Brain microvascular endothelial cell (primary cell): ENCODE measurements at regions not wholly inside any gene's neighbourhood (a gene's known extent, or its start where the extent isn't known, plus 50 kb on each side); places are given as distances from the start of the nearest gene placed in this dataset.
"Not testable (repeated sequence)": the region's sequence is repeated elsewhere in the genome, so short reads cannot be mapped to it uniquely, and the experiment has no call there.

Source experiments
- DNase-seq: peaks from one replicate; pipeline ENCODE4 v3.0.0-alpha.2; 2020
- H3K27ac ChIP-seq: fragments of 250-450 bp; sonication (Bioruptor Pico); 2 replicates; pipeline ENCODE4 v1.5.1; 2020; ENCODE audit warnings: mild to moderate bottlenecking, moderate library complexity
- H3K27me3 ChIP-seq: fragments of 250-450 bp; sonication (Bioruptor Pico); replicated peaks from 2 replicates; pipeline ENCODE4 v1.5.1; 2020; ENCODE audit warnings: mild to moderate bottlenecking
- H3K36me3 ChIP-seq: fragments of 250-450 bp; sonication (Bioruptor Pico); replicated peaks from 2 replicates; pipeline ENCODE4 v1.5.1; 2020; ENCODE audit warnings: mild to moderate bottlenecking
- H3K4me3 ChIP-seq: 2 replicates; pipeline ENCODE4 v1.5.1; 2011; ENCODE audit warnings: low read depth, mild to moderate bottlenecking, control low read depth, low read length, moderate library complexity
- CTCF ChIP-seq: IDR thresholded peaks from 2 replicates; pipeline ENCODE4 v1.5.1; 2011; ENCODE audit warnings: low read depth, mild to moderate bottlenecking, moderate library complexity, low read length, control low read depth, inconsistent platforms; ENCODE audit errors: missing control alignments
- in situ Hi-C: cut with HindIII; loops from 2 replicates; pipeline ENCODE4 v1.10.0; 2017; ENCODE audit warnings: low sequenced_read_pairs, low pct_ligation_motif_present

DNA sequence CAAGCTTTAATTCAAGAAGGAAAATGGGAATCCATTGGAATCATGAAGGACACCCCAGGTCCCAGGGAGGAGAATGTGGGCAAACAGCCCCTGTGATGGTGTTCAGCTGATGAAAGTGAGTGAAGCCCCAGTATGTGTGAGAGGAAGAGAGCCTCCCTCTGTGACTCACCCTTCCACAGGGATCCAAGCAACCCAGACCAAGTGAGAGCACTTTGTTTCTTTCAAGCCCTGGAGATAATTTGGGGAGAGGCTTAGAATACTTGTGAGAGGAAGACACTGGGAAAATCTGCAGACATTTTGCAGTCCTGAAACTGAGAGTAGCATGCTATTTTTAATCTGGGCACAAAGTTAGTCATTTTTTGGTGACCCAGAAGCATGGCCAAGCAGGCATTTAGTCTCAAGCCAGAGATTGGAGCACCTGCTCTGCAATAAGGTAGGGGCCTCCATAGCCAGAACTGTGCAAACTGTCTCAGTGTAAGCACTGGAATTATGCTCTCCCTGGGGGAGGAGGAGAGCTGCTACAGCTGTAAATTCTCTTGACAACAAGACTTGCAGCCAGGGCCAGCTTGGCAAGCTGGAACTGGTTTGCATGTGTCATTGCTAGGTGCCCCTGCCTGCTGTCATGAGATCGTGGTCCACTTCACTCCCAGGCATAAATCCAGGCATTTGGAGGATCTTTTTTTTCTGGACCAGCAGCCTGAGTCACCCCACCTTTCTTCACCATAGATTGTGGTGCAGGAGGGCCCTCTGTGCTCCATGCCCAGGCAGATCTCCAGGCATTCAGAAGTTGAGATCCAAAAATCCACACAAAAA lies 537.8 kb upstream of the DPPA4 start:
- Histone ChIP-seq H3K27ac (no peak overlapping the region), H3K4me3 (no peak overlapping the region), H3K36me3 (no peaks in the 10 kb centered on the region), H3K27me3 (no peaks in the 10 kb centered on the region)
- in situ Hi-C loops, result no loop called here
- no peak for TF ChIP-seq CTCF
- no peak for DNase-seq

- H3K27ac ChIP-seq, H3K4me3 ChIP-seq, in situ Hi-C loops, H3K27me3 ChIP-seq, H3K36me3 ChIP-seq: not testable (repeated sequence)
- DNase-seq, result peak; percentile 7
Observed at GRCh38 chr3:109877616-109878015, 540.3 kb upstream of the DPPA4 start.

GRCh38 chr3:109882144-109882543 lies 544.8 kb upstream of the DPPA4 start:
- DNase-seq, result no peak
- Histone ChIP-seq H3K27me3 (no peaks in the 10 kb centered on the region), H3K36me3 (no peaks in the 10 kb centered on the region), H3K4me3 (no peak overlapping the region), H3K27ac (no peak overlapping the region)
- in situ Hi-C loops, result no loop called here
- no peak for TF ChIP-seq CTCF

DNA sequence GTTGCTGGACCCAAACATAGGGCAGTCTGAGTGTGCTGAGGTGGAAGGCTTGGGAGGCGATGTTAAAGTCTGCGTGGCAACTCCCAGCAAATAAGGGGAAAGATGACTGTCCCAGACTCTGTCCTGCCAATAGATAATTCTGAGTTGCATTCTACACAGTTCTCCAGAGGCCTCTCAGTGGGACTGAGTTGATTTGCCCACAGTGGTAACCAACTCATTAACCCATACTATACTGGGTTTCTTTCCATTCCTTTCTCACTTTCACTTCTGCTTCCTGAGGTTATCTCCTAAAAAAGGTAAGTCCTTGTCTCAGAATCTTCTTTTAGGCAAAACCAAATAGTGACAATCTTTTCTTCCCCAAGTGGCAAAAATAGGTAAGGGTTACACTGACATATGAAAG lies 549.9 kb upstream of the DPPA4 start:
- no peak for TF ChIP-seq CTCF
- no peak for DNase-seq
- in situ Hi-C loops, result no loop called here

DNA sequence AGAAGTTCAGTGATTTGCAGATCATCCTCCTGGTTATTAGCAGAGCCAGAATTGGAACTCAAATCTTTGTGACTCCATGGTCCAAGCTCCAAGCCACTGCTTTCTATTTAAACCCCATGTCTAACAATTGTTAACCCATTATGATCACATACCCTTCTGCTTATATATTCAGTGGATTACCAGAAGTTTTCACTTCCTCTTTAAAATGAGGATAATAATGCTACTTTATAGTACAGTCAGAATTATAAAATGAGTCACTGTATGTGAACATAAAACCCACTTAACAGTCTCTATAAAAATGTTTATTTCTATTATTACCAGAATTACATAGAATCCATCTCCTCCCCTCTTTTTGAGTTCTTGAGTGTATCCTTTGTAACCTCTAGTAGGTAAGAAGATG lies 550.7 kb upstream of the DPPA4 start:
- Histone ChIP-seq H3K36me3 (no peaks in the 10 kb centered on the region), H3K4me3 (no peak overlapping the region), H3K27me3 (no peaks in the 10 kb centered on the region), H3K27ac (no peak overlapping the region)
- no peak for TF ChIP-seq CTCF
- DNase-seq, result no peak
- in situ Hi-C loops, result no loop called here

More for the DNA sequence above, 549.9 kb upstream of the DPPA4 start:
- no peaks in the 10 kb centered on the region for H3K27me3 ChIP-seq
- no peak overlapping the region for H3K27ac ChIP-seq
- H3K4me3 ChIP-seq, result no peak overlapping the region
- no peaks in the 10 kb centered on the region for H3K36me3 ChIP-seq

GRCh38 chr3:109897734-109898133 lies 560.4 kb upstream of the DPPA4 start:
- DNase-seq, result no peak
- H3K4me3 ChIP-seq, result no peak overlapping the region
- no peak overlapping the region for H3K27ac ChIP-seq
- no peak for TF ChIP-seq CTCF
- no peaks in the 10 kb centered on the region for H3K27me3 ChIP-seq
- H3K36me3 ChIP-seq, result no peaks in the 10 kb centered on the region
- in situ Hi-C loops, result no loop called here
